Liver (tissue), 8 donors: ENCODE measurements at regions not wholly inside any gene's neighbourhood (a gene's known extent, or its start where the extent isn't known, plus 50 kb on each side); places are given as distances from the start of the nearest gene placed in this dataset.

Experiments used
- DNase-seq: peaks from one replicate; pipeline ENCODE4 v3.0.0-alpha.2; 2017; ENCODE audit warnings: low spot score
- H3K27ac ChIP-seq, 2 donors: one replicate each; pipeline ENCODE4 v1.7.0; 2013; ENCODE audit warnings: inconsistent platforms in 2 of 2, low read length in 2 of 2, control low read depth in 1 of 2, low read depth in 1 of 2, mild to moderate bottlenecking in 1 of 2
- H3K27me3 ChIP-seq, 4 donors: one replicate each; pipeline versions ENCODE4 v1.6.1 to v1.7.0; 2013; ENCODE audit warnings: low read length in 3 of 4, inconsistent platforms in 1 of 4, mild to moderate bottlenecking in 1 of 4, moderate library complexity in 1 of 4; ENCODE audit not compliant: control insufficient read depth in 4 of 4, insufficient read depth in 4 of 4
- H3K36me3 ChIP-seq, 4 donors: one replicate each; pipeline versions ENCODE4 v1.6.1 to v1.7.0; 2013; ENCODE audit warnings: low read length in 3 of 4, mild to moderate bottlenecking in 3 of 4, low read depth in 1 of 4, moderate library complexity in 1 of 4; ENCODE audit not compliant: control insufficient read depth in 4 of 4, insufficient read depth in 3 of 4
- H3K4me1 ChIP-seq, 4 donors: one replicate each; pipeline versions ENCODE4 v1.6.1 to v1.7.0; 2013; ENCODE audit warnings: low read length in 3 of 4, mild to moderate bottlenecking in 3 of 4, moderate library complexity in 1 of 4; ENCODE audit not compliant: control insufficient read depth in 4 of 4, insufficient read depth in 4 of 4
- H3K4me3 ChIP-seq, 3 donors: one replicate each; pipeline versions ENCODE4 v1.6.1 to v1.7.0; 2013; ENCODE audit warnings: low read length in 3 of 3, control low read depth in 1 of 3, low read depth in 1 of 3, mild to moderate bottlenecking in 1 of 3
- H3K9ac ChIP-seq, 2 donors: one replicate each; pipeline ENCODE4 v1.7.0; 2013; ENCODE audit warnings: low read length in 2 of 2, mild to moderate bottlenecking in 2 of 2, moderate library complexity in 2 of 2, control low read depth in 1 of 2, low read depth in 1 of 2
- H3K9me3 ChIP-seq, 4 donors: one replicate each; pipeline versions ENCODE4 v1.6.1 to v1.7.0; 2013; ENCODE audit warnings: low read length in 3 of 4; ENCODE audit not compliant: control insufficient read depth in 4 of 4
- ATF3 ChIP-seq: IDR thresholded peaks from 2 replicates; pipeline ENCODE4 v1.6.1; 2016; ENCODE audit warnings: antibody characterized with exemption
- CTCF ChIP-seq: fragments of 150-350 bp; IDR thresholded peaks from 2 replicates; pipeline ENCODE4 v1.5.1; 2017; ENCODE audit warnings: improper control_type of control experiment, low read depth, low read length; ENCODE audit not compliant: missing input control
- EGR1 ChIP-seq, 2 donors: IDR thresholded peaks; 2 replicates each; pipeline ENCODE4 v1.6.1; 2016 to 2018; ENCODE audit warnings: antibody characterized with exemption in 2 of 2, low read depth in 2 of 2
- FOXA1 ChIP-seq: IDR thresholded peaks from 2 replicates; pipeline ENCODE4 v1.6.1; 2016; ENCODE audit warnings: antibody characterized with exemption
- FOXA2 ChIP-seq: IDR thresholded peaks from 2 replicates; pipeline ENCODE4 v1.6.1; 2016; ENCODE audit warnings: antibody characterized with exemption
- GABPA ChIP-seq, 2 donors: IDR thresholded peaks in 1 of 2; conservative IDR thresholded peaks in 1 of 2; 2 replicates each; pipeline ENCODE4 v1.6.1; 2016; ENCODE audit warnings: antibody characterized with exemption in 2 of 2, mild to moderate bottlenecking in 1 of 2, moderate library complexity in 1 of 2
- HNF4A ChIP-seq, 2 donors: conservative IDR thresholded peaks; 2 replicates each; pipeline ENCODE4 v1.6.1; 2016; ENCODE audit warnings: antibody characterized with exemption in 2 of 2, mild to moderate bottlenecking in 2 of 2
- HNF4G ChIP-seq: IDR thresholded peaks from 2 replicates; pipeline ENCODE4 v1.6.1; 2016; ENCODE audit warnings: antibody characterized with exemption
- JUND ChIP-seq, 2 donors: IDR thresholded peaks; 2 replicates each; pipeline ENCODE4 v1.6.1; 2016; ENCODE audit warnings: antibody characterized with exemption in 2 of 2
- MAX ChIP-seq: IDR thresholded peaks from 2 replicates; pipeline ENCODE4 v1.6.1; 2016; ENCODE audit warnings: antibody characterized with exemption
- NR2F2 ChIP-seq: IDR thresholded peaks from 2 replicates; pipeline ENCODE4 v1.6.1; 2016; ENCODE audit warnings: antibody characterized with exemption
- RAD21 ChIP-seq, 2 donors: IDR thresholded peaks; 2 replicates each; pipeline ENCODE4 v1.6.1; 2016; ENCODE audit warnings: antibody characterized with exemption in 2 of 2, mild to moderate bottlenecking in 2 of 2
- REST ChIP-seq: IDR thresholded peaks from 2 replicates; pipeline ENCODE4 v1.6.1; 2016; ENCODE audit warnings: antibody characterized with exemption, mild to moderate bottlenecking
- RXRA ChIP-seq, 2 donors: IDR thresholded peaks; 2 replicates each; pipeline ENCODE4 v1.6.1; 2017 to 2018; ENCODE audit warnings: antibody characterized with exemption in 2 of 2, mild to moderate bottlenecking in 1 of 2
- SP1 ChIP-seq: IDR thresholded peaks from 2 replicates; pipeline ENCODE4 v1.6.1; 2018; ENCODE audit warnings: antibody characterized with exemption, mild to moderate bottlenecking
- TAF1 ChIP-seq: conservative IDR thresholded peaks from 2 replicates; pipeline ENCODE4 v1.6.1; 2016; ENCODE audit warnings: antibody characterized with exemption, mild to moderate bottlenecking
- YY1 ChIP-seq: IDR thresholded peaks from 2 replicates; pipeline ENCODE4 v1.6.1; 2016; ENCODE audit warnings: antibody characterized with exemption, mild to moderate bottlenecking
- ZBTB33 ChIP-seq: IDR thresholded peaks from 2 replicates; pipeline ENCODE4 v1.6.1; 2016; ENCODE audit warnings: antibody characterized with exemption
- WGBS: extraction: QIAGEN DNeasy Blood & Tissue Kit; methylation state at CpG from one replicate; pipeline ENCODE4 v1.1.7; 2013; 5-methylcytosine and 5-hydroxymethylcytosine counted together
- donor health status: healthy.
- donor health status: healthy.
- donor health status: healthy.
- donor health status: healthy.
- donor health status: healthy.

- Histone ChIP-seq H3K4me3 (no peak overlapping the region), H3K27ac (no peak overlapping the region), H3K9ac (no peak overlapping the region), H3K4me1 (no peaks in the 10 kb centered on the region), H3K27me3 (no peaks in the 10 kb centered on the region), H3K36me3 (no peaks in the 10 kb centered on the region), H3K9me3 (no peaks in the 10 kb centered on the region)
- 85% methylated on average over 9 of the region's 9 CpGs for WGBS
- TF ChIP-seq CTCF (no peak), EGR1 (IDR thresholded peaks at IDR 0.05; ENCODE audit: low read depth in 2 of 2) (no peak), RXRA (IDR thresholded peaks at IDR 0.05) (no peak), ZBTB33 (no peak), MAX (no peak), REST (no peak), JUND (IDR thresholded peaks at IDR 0.05) (no peak), TAF1 (no peak), FOXA1 (no peak), HNF4A (conservative IDR thresholded peaks at IDR 0.05) (no peak), SP1 (no peak), ATF3 (no peak), NR2F2 (no peak), RAD21 (IDR thresholded peaks at IDR 0.05) (no peak), HNF4G (no peak), YY1 (no peak), GABPA (IDR thresholded peaks at IDR 0.05 in 1 of 2, conservative IDR thresholded peaks at IDR 0.05 in 1 of 2) (no peak)
- no peak for DNase-seq
These were observed 159.4 kb downstream of the ANKRD30B start for GRCh38 chr18:14907420-14907819.

- H3K27ac ChIP-seq = no peak overlapping the region
- H3K9me3 ChIP-seq = no peaks in the 10 kb centered on the region
- H3K9ac ChIP-seq = no peak overlapping the region
- no peak overlapping the region for H3K4me3 ChIP-seq
- no peak for DNase-seq
- no peaks in the 10 kb centered on the region for H3K27me3 ChIP-seq
- WGBS = 64% methylated on average over 5 of the region's 5 CpGs
- H3K4me1 ChIP-seq = no peaks in the 10 kb centered on the region
- H3K36me3 ChIP-seq = no peaks in the 10 kb centered on the region
- TF ChIP-seq ATF3 (no peak), TAF1 (no peak), FOXA2 (no peak), RXRA (IDR thresholded peaks at IDR 0.05) (no peak), ZBTB33 (no peak), NR2F2 (no peak), HNF4G (no peak), RAD21 (IDR thresholded peaks at IDR 0.05) (no peak), YY1 (no peak), JUND (IDR thresholded peaks at IDR 0.05) (no peak), SP1 (no peak), MAX (no peak), HNF4A (conservative IDR thresholded peaks at IDR 0.05) (no peak), GABPA (IDR thresholded peaks at IDR 0.05 in 1 of 2, conservative IDR thresholded peaks at IDR 0.05 in 1 of 2) (no peak), EGR1 (IDR thresholded peaks at IDR 0.05; ENCODE audit: low read depth in 2 of 2) (no peak)
These were observed 160.6 kb downstream of the ANKRD30B start for GRCh38 chr18:14908541-14908940.
